SU-DHL-6 (cell line): ENCODE measurements at regions not wholly inside any gene's neighbourhood (a gene's known extent, or its start where the extent isn't known, plus 50 kb on each side); places are given as distances from the start of the nearest gene placed in this dataset.

Experiments
- H2AFZ ChIP-seq: fragments of 200-600 bp; sonication (generic); 2 replicates; pipeline ENCODE4 v1.6.1; 2014; ENCODE audit warnings: low read depth, mild to moderate bottlenecking, moderate library complexity, mixed read lengths, antibody characterized with exemption, low read length; ENCODE audit not compliant: severe bottlenecking
- H3F3A ChIP-seq: fragments of 200-600 bp; shearing (Covaris generic); 2 replicates; pipeline ENCODE4 v1.6.0; 2016; ENCODE audit warnings: antibody characterized with exemption, mild to moderate bottlenecking; ENCODE audit not compliant: insufficient read depth
- H3K27ac ChIP-seq: fragments of 200-600 bp; sonication (generic); 2 replicates; pipeline ENCODE4 v1.5.1; 2016; ENCODE audit warnings: low read depth, mild to moderate bottlenecking, low read length, moderate library complexity, mixed read lengths
- H3K27me3 ChIP-seq: fragments of 200-600 bp; sonication (generic), shearing (Covaris generic); 2 replicates; pipeline ENCODE4 v1.6.0; 2014; ENCODE audit warnings: mild to moderate bottlenecking, low read length
- H3K36me3 ChIP-seq: fragments of 200-600 bp; sonication (generic); 2 replicates; pipeline ENCODE4 v1.6.1; 2014; ENCODE audit warnings: mild to moderate bottlenecking, low read length, mixed read lengths
- H3K4me2 ChIP-seq: fragments of 300-600, 200-600 bp; shearing (Covaris generic), sonication (generic); 2 replicates; pipeline ENCODE4 v1.6.0; 2014; ENCODE audit warnings: low read length, low read depth, mild to moderate bottlenecking; ENCODE audit not compliant: poor library complexity, severe bottlenecking
- H3K4me3 ChIP-seq: fragments of 200-600 bp; sonication (generic); 2 replicates; pipeline ENCODE4 v1.5.1; 2014; ENCODE audit warnings: antibody characterized with exemption, low read length, mild to moderate bottlenecking, mixed read lengths; ENCODE audit not compliant: insufficient read depth, poor library complexity, severe bottlenecking
- H3K79me2 ChIP-seq: fragments of 200-600 bp; sonication (generic); 2 replicates; pipeline ENCODE4 v1.6.1; 2014; ENCODE audit warnings: mild to moderate bottlenecking, low read length, moderate library complexity; ENCODE audit not compliant: insufficient read depth
- H3K9ac ChIP-seq: fragments of 200-600 bp; sonication (generic); 2 replicates; pipeline ENCODE4 v1.7.0; 2014; ENCODE audit warnings: mild to moderate bottlenecking, low read length
- H3K9me2 ChIP-seq: fragments of 200-600 bp; sonication (generic); replicated peaks from 2 replicates; pipeline ENCODE4 v1.6.1; 2014; ENCODE audit warnings: low read length; ENCODE audit not compliant: insufficient read depth
- H3K9me3 ChIP-seq: fragments of 200-600 bp; sonication (generic); 2 replicates; pipeline ENCODE4 v1.6.1; 2014; ENCODE audit warnings: low read length, mixed read lengths; ENCODE audit not compliant: insufficient read depth
- H4K20me1 ChIP-seq: fragments of 200-600 bp; sonication (generic); 2 replicates; pipeline ENCODE4 v1.6.1; 2014; ENCODE audit warnings: low read depth, mild to moderate bottlenecking, antibody characterized with exemption, low read length, moderate library complexity, mixed read lengths
- EZH2phosphoT487 ChIP-seq: fragments of 200-600 bp; sonication (generic), shearing (Covaris generic); conservative IDR thresholded peaks from 2 replicates; pipeline ENCODE4 v1.6.1; 2018; ENCODE audit warnings: mild to moderate bottlenecking, antibody characterized with exemption, low read length, moderate library complexity, mixed read lengths
- TF ChIP-seq, protein P1 (sequence below): fragments of 200-600 bp; sonication (generic); IDR thresholded peaks from one replicate; pipeline ENCODE4 v1.5.1; 2017; ENCODE audit warnings: antibody characterized with exemption, mild to moderate bottlenecking, low read length, moderate library complexity; ENCODE audit not compliant: insufficient read depth, poor library complexity, severe bottlenecking

- no peaks in the 10 kb centered on the region for H4K20me1 ChIP-seq
- H2AFZ ChIP-seq = no peak overlapping the region
- H3F3A ChIP-seq = no peaks in the 10 kb centered on the region
- no peak overlapping the region for H3K27ac ChIP-seq
- no peaks in the 10 kb centered on the region for H3K36me3 ChIP-seq
- H3K79me2 ChIP-seq = no peaks in the 10 kb centered on the region
- H3K27me3 ChIP-seq = no peaks in the 10 kb centered on the region
- no peak overlapping the region for H3K4me3 ChIP-seq
- H3K9me2 ChIP-seq = no peaks in the 10 kb centered on the region
- H3K9me3 ChIP-seq = no peaks in the 10 kb centered on the region
- TF ChIP-seq EZH2phosphoT487 = no peak
- TF ChIP-seq, protein P1, sequence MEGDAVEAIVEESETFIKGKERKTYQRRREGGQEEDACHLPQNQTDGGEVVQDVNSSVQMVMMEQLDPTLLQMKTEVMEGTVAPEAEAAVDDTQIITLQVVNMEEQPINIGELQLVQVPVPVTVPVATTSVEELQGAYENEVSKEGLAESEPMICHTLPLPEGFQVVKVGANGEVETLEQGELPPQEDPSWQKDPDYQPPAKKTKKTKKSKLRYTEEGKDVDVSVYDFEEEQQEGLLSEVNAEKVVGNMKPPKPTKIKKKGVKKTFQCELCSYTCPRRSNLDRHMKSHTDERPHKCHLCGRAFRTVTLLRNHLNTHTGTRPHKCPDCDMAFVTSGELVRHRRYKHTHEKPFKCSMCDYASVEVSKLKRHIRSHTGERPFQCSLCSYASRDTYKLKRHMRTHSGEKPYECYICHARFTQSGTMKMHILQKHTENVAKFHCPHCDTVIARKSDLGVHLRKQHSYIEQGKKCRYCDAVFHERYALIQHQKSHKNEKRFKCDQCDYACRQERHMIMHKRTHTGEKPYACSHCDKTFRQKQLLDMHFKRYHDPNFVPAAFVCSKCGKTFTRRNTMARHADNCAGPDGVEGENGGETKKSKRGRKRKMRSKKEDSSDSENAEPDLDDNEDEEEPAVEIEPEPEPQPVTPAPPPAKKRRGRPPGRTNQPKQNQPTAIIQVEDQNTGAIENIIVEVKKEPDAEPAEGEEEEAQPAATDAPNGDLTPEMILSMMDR = no peak
- no peak overlapping the region for H3K4me2 ChIP-seq
- no peak overlapping the region for H3K9ac ChIP-seq
Measured at GRCh38 chr5:60490597-60491166, 209.3 kb downstream of the DEPDC1B start.

DNA sequence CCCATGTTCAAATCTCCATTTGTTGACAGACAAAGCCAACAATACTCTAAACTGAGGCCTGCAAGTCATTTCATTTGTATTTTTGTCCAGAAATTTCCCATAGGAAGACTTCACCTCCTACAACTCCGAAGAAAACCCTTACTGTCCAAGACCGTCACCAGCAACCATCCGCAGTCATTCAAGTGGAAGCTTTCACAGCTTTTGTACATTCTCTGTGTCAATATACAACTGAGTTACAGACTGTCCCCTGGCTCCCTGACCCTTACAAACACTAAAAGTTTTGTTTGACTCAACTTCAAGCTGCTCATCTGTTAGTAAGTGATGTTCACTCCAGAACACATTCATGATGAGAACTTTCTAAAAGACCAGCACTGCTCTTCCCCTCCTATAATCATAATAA, 210.1 kb downstream of the DEPDC1B start:
- Histone ChIP-seq H3K4me3 (no peak overlapping the region), H3K9ac (no peak overlapping the region), H3K79me2 (no peaks in the 10 kb centered on the region), H4K20me1 (no peaks in the 10 kb centered on the region), H3K9me3 (no peaks in the 10 kb centered on the region), H3K27me3 (no peaks in the 10 kb centered on the region), H2AFZ (no peak overlapping the region), H3K27ac (no peak overlapping the region), H3F3A (no peaks in the 10 kb centered on the region), H3K4me2 (no peak overlapping the region), H3K9me2 (no peaks in the 10 kb centered on the region), H3K36me3 (no peaks in the 10 kb centered on the region)
- no peak for TF ChIP-seq EZH2phosphoT487
- TF ChIP-seq, protein P1 = no peak

- Histone ChIP-seq H3K36me3 (no peaks in the 10 kb centered on the region), H3K9me2 (no peaks in the 10 kb centered on the region), H3K9me3 (no peaks in the 10 kb centered on the region), H3K9ac (no peak overlapping the region), H3K4me3 (no peak overlapping the region), H2AFZ (no peak overlapping the region), H3K79me2 (no peaks in the 10 kb centered on the region), H4K20me1 (no peaks in the 10 kb centered on the region), H3F3A (no peaks in the 10 kb centered on the region), H3K27ac (no peak overlapping the region), H3K4me2 (no peak overlapping the region), H3K27me3 (no peaks in the 10 kb centered on the region)
- TF ChIP-seq, protein P1 = no peak
- TF ChIP-seq EZH2phosphoT487 = no peak
Measured at GRCh38 chr5:60489377-60489776, 210.6 kb downstream of the DEPDC1B start.
